ENCODE measurements at regions not wholly inside any gene's neighbourhood (a gene's known extent, or its start where the extent isn't known, plus 50 kb on each side); places are given as distances from the start of the nearest gene placed in this dataset.
"Not testable (repeated sequence)": the region's sequence is repeated elsewhere in the genome, so short reads cannot be mapped to it uniquely, and the experiment has no call there.

- intact Hi-C loops (cut with micrococcal nuclease): no loop called here
- H3K4me3 Mint-ChIP-seq: no peak overlapping the region
- no peaks in the 10 kb centered on the region for H3K36me3 Mint-ChIP-seq (ENCODE audit: low read depth)
- no peaks in the 10 kb centered on the region for H3K27me3 Mint-ChIP-seq
- H3K9me3 Mint-ChIP-seq: peaks cover 24% of the 10 kb centered on the region
- H3K4me1 Mint-ChIP-seq (ENCODE audit: low read depth): no peaks in the 10 kb centered on the region
- no peak overlapping the region for H3K27ac Mint-ChIP-seq
Measured at GRCh38 chr5:166904571-166904970, 1386.9 kb upstream of the WWC1 start.

- no peaks in the 10 kb centered on the region for H3K4me1 Mint-ChIP-seq (ENCODE audit: low read depth)
Measured at GRCh38 chr5:166906991-166907713, 1384.3 kb upstream of the WWC1 start.

GRCh38 chr5:166909040-166909439, 1382.4 kb upstream of the WWC1 start:
- Mint-ChIP-seq H3K27me3 (no peaks in the 10 kb centered on the region), H3K9me3 (no peaks in the 10 kb centered on the region), H3K36me3 (ENCODE audit: low read depth) (no peaks in the 10 kb centered on the region), H3K27ac (no peak overlapping the region), H3K4me1 (ENCODE audit: low read depth) (no peaks in the 10 kb centered on the region), H3K4me3 (no peak overlapping the region)
- intact Hi-C loops (cut with micrococcal nuclease): no loop called here

More at GRCh38 chr5:166906991-166907713, 1384.3 kb upstream of the WWC1 start:
- intact Hi-C loops (cut with micrococcal nuclease): no loop called here
- Mint-ChIP-seq H3K36me3 (ENCODE audit: low read depth) (no peaks in the 10 kb centered on the region), H3K9me3 (peaks cover 6% of the 10 kb centered on the region), H3K27ac (no peak overlapping the region), H3K4me3 (no peak overlapping the region), H3K27me3 (no peaks in the 10 kb centered on the region)

GRCh38 chr5:166909926-166910325, 1381.5 kb upstream of the WWC1 start:
- no peaks in the 10 kb centered on the region for H3K27me3 Mint-ChIP-seq
- no peaks in the 10 kb centered on the region for H3K4me1 Mint-ChIP-seq (ENCODE audit: low read depth)
- no peak overlapping the region for H3K4me3 Mint-ChIP-seq
- no peaks in the 10 kb centered on the region for H3K9me3 Mint-ChIP-seq
- no peaks in the 10 kb centered on the region for H3K36me3 Mint-ChIP-seq (ENCODE audit: low read depth)
- no peak overlapping the region for H3K27ac Mint-ChIP-seq
- intact Hi-C loops (cut with micrococcal nuclease): no loop called here

GRCh38 chr5:166910995-166911394, 1380.5 kb upstream of the WWC1 start:
- intact Hi-C loops (cut with micrococcal nuclease): no loop called here
- no peaks in the 10 kb centered on the region for H3K36me3 Mint-ChIP-seq (ENCODE audit: low read depth)
- no peak overlapping the region for H3K4me3 Mint-ChIP-seq
- H3K27ac Mint-ChIP-seq: no peak overlapping the region
- H3K9me3 Mint-ChIP-seq: no peaks in the 10 kb centered on the region
- no peaks in the 10 kb centered on the region for H3K4me1 Mint-ChIP-seq (ENCODE audit: low read depth)
- no peaks in the 10 kb centered on the region for H3K27me3 Mint-ChIP-seq

- Mint-ChIP-seq H3K4me1 (ENCODE audit: low read depth) (no peaks in the 10 kb centered on the region), H3K36me3 (ENCODE audit: low read depth) (no peaks in the 10 kb centered on the region), H3K27ac (no peak overlapping the region), H3K9me3 (peaks cover 7% of the 10 kb centered on the region), H3K4me3 (no peak overlapping the region), H3K27me3 (no peaks in the 10 kb centered on the region)
- intact Hi-C loops (cut with micrococcal nuclease): no loop called here
Measured at GRCh38 chr5:166916021-166916420, 1375.4 kb upstream of the WWC1 start.

- Mint-ChIP-seq H3K9me3 (peaks cover 63% of the 10 kb centered on the region), H3K4me3 (no peak overlapping the region), H3K4me1 (ENCODE audit: low read depth) (no peaks in the 10 kb centered on the region), H3K27ac (no peak overlapping the region), H3K27me3 (no peaks in the 10 kb centered on the region), H3K36me3 (ENCODE audit: low read depth) (no peaks in the 10 kb centered on the region)
- intact Hi-C loops (cut with micrococcal nuclease): no loop called here
Measured at GRCh38 chr5:166926138-166926537, 1365.3 kb upstream of the WWC1 start.

- H3K4me3 Mint-ChIP-seq; H3K4me1 Mint-ChIP-seq (ENCODE audit: low read depth); H3K27ac Mint-ChIP-seq; H3K27me3 Mint-ChIP-seq; intact Hi-C loops (cut with micrococcal nuclease); H3K36me3 Mint-ChIP-seq (ENCODE audit: low read depth): not testable (repeated sequence)
- H3K9me3 Mint-ChIP-seq: peaks cover 71% of the 10 kb centered on the region
Measured at GRCh38 chr5:166926806-166927475, 1364.5 kb upstream of the WWC1 start.

GRCh38 chr5:166936351-166936750, 1355.1 kb upstream of the WWC1 start:
- intact Hi-C loops (cut with micrococcal nuclease): no loop called here
- Mint-ChIP-seq H3K36me3 (ENCODE audit: low read depth) (no peaks in the 10 kb centered on the region), H3K27ac (no peak overlapping the region), H3K4me1 (ENCODE audit: low read depth) (no peaks in the 10 kb centered on the region), H3K27me3 (no peaks in the 10 kb centered on the region), H3K4me3 (no peak overlapping the region), H3K9me3 (peaks cover 42% of the 10 kb centered on the region)

GRCh38 chr5:166938071-166938470, 1353.4 kb upstream of the WWC1 start:
- Mint-ChIP-seq H3K36me3 (ENCODE audit: low read depth) (no peaks in the 10 kb centered on the region), H3K4me1 (ENCODE audit: low read depth) (no peaks in the 10 kb centered on the region), H3K27ac (no peak overlapping the region), H3K4me3 (no peak overlapping the region), H3K27me3 (no peaks in the 10 kb centered on the region), H3K9me3 (peaks cover 38% of the 10 kb centered on the region)
- intact Hi-C loops (cut with micrococcal nuclease): no loop called here

- intact Hi-C loops (cut with micrococcal nuclease): no loop called here
Measured at GRCh38 chr5:166942948-166943347, 1348.5 kb upstream of the WWC1 start.

GRCh38 chr5:166947045-166947444, 1344.4 kb upstream of the WWC1 start:
- intact Hi-C loops (cut with micrococcal nuclease): no loop called here
- Mint-ChIP-seq H3K36me3 (ENCODE audit: low read depth) (no peaks in the 10 kb centered on the region), H3K9me3 (peaks cover 11% of the 10 kb centered on the region), H3K4me1 (ENCODE audit: low read depth) (no peaks in the 10 kb centered on the region), H3K4me3 (no peak overlapping the region), H3K27ac (no peak overlapping the region), H3K27me3 (no peaks in the 10 kb centered on the region)

More at GRCh38 chr5:166942948-166943347, 1348.5 kb upstream of the WWC1 start:
- Mint-ChIP-seq H3K4me1 (ENCODE audit: low read depth) (no peaks in the 10 kb centered on the region), H3K27ac (no peak overlapping the region), H3K9me3 (peaks cover 22% of the 10 kb centered on the region), H3K4me3 (no peak overlapping the region), H3K27me3 (no peaks in the 10 kb centered on the region), H3K36me3 (ENCODE audit: low read depth) (no peaks in the 10 kb centered on the region)

GRCh38 chr5:166948679-166949078, 1342.8 kb upstream of the WWC1 start:
- Mint-ChIP-seq H3K27me3 (no peaks in the 10 kb centered on the region), H3K27ac (no peak overlapping the region), H3K4me3 (no peak overlapping the region), H3K36me3 (ENCODE audit: low read depth) (no peaks in the 10 kb centered on the region), H3K4me1 (ENCODE audit: low read depth) (no peaks in the 10 kb centered on the region), H3K9me3 (no peaks in the 10 kb centered on the region)
- intact Hi-C loops (cut with micrococcal nuclease): no loop called here

- intact Hi-C loops (cut with micrococcal nuclease): no loop called here
- no peaks in the 10 kb centered on the region for H3K9me3 Mint-ChIP-seq
- H3K4me1 Mint-ChIP-seq (ENCODE audit: low read depth): no peaks in the 10 kb centered on the region
- H3K27me3 Mint-ChIP-seq: no peaks in the 10 kb centered on the region
- H3K4me3 Mint-ChIP-seq: no peak overlapping the region
- no peak overlapping the region for H3K27ac Mint-ChIP-seq
- no peaks in the 10 kb centered on the region for H3K36me3 Mint-ChIP-seq (ENCODE audit: low read depth)
Measured at GRCh38 chr5:166952048-166952447, 1339.4 kb upstream of the WWC1 start.

- no peaks in the 10 kb centered on the region for H3K4me1 Mint-ChIP-seq (ENCODE audit: low read depth)
- no peak overlapping the region for H3K27ac Mint-ChIP-seq
- no peaks in the 10 kb centered on the region for H3K9me3 Mint-ChIP-seq
- intact Hi-C loops (cut with micrococcal nuclease): no loop called here
- H3K27me3 Mint-ChIP-seq: no peaks in the 10 kb centered on the region
- H3K36me3 Mint-ChIP-seq (ENCODE audit: low read depth): no peaks in the 10 kb centered on the region
- no peak overlapping the region for H3K4me3 Mint-ChIP-seq
Measured at GRCh38 chr5:166957782-166958181, 1333.7 kb upstream of the WWC1 start.

Measured in dendritic cell treated with granulocyte-macrophage colony-stimulating factor and Interleukin-4, amounts not matched to agents 40 ng/mL and 50 ng/mL, for 4 days (primary cell).